ENCODE measurements at regions not wholly inside any gene's neighbourhood (a gene's known extent, or its start where the extent isn't known, plus 50 kb on each side); places are given as distances from the start of the nearest gene placed in this dataset.

DNA sequence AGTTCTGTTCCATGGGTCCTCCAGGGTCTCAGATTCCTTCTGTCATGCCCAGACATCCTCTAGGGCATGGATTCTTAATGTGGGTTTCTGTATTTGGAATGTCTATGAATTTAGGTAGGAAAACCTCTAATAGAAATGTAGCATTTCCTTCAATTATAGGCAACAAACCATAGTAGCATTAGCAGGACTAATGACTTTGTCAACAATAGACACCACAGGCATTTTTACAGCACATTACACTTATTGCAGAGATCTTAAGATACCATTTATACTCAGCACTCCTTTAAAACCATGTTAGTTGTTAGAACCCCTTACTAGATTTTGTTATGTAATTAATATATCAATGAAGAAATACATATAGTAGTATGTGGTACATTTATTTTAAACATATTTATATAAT lies 77.8 kb upstream of the TBC1D5 start:
- TF ChIP-seq, protein P1, sequence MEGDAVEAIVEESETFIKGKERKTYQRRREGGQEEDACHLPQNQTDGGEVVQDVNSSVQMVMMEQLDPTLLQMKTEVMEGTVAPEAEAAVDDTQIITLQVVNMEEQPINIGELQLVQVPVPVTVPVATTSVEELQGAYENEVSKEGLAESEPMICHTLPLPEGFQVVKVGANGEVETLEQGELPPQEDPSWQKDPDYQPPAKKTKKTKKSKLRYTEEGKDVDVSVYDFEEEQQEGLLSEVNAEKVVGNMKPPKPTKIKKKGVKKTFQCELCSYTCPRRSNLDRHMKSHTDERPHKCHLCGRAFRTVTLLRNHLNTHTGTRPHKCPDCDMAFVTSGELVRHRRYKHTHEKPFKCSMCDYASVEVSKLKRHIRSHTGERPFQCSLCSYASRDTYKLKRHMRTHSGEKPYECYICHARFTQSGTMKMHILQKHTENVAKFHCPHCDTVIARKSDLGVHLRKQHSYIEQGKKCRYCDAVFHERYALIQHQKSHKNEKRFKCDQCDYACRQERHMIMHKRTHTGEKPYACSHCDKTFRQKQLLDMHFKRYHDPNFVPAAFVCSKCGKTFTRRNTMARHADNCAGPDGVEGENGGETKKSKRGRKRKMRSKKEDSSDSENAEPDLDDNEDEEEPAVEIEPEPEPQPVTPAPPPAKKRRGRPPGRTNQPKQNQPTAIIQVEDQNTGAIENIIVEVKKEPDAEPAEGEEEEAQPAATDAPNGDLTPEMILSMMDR (IDR thresholded peaks at IDR 0.05), result no peak
- TF ChIP-seq POLR2A (IDR thresholded peaks at IDR 0.05), result no peak
